ENCODE measurements at regions not wholly inside any gene's neighbourhood (a gene's known extent, or its start where the extent isn't known, plus 50 kb on each side); places are given as distances from the start of the nearest gene placed in this dataset.
A peak's percentile ranks its signal among the peaks of the same experiment; 100 is the strongest.

DNA sequence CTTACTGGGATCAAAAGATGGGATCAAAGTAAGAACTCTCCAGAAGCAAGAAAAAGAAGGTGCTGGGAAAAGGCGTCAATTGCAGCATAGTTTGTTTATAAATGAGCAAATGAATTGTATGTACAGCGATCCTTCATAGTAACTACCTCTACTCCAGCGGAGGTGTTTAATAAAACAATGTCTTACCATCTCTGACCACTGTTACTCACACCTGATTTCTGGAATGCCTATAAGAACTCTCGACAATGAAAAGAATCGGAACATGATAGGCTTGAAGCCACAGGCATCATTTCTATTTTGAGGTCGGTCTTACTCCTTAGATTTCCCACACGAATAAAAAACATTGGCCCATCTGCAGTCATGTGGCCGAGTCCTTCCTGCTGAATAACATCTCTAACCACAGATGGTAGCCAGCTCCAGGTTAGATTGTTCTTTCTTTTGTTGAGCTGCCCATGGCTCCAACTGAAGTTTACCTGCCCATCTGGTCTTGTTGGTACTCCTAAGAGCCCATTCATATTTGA is 67.6 kb downstream of the CLDN34 start:
- Histone ChIP-seq H3K4me1 (ENCODE audit: control insufficient read depth, insufficient read depth, low read length) (peaks cover 16% of the 10 kb centered on the region), H3K36me3 (ENCODE audit: control insufficient read depth in 2 of 2, insufficient read depth in 2 of 2, low read length in 2 of 2) (no peaks in the 10 kb centered on the region), H3K9me3 (ENCODE audit: control insufficient read depth in 2 of 2, low read length in 2 of 2) (no peaks in the 10 kb centered on the region), H3K4me3 (ENCODE audit: low read length in 2 of 2) (no peak overlapping the region), H3K9ac (ENCODE audit: low read length in 2 of 2) (no peak overlapping the region), H3K27me3 (ENCODE audit: control insufficient read depth in 1 of 2, insufficient read depth in 2 of 2, low read length in 2 of 2) (peaks cover 0 to 3% of the 10 kb centered on the region in 2 donors), H3K27ac (ENCODE audit: low read length) (no peak overlapping the region)

DNA sequence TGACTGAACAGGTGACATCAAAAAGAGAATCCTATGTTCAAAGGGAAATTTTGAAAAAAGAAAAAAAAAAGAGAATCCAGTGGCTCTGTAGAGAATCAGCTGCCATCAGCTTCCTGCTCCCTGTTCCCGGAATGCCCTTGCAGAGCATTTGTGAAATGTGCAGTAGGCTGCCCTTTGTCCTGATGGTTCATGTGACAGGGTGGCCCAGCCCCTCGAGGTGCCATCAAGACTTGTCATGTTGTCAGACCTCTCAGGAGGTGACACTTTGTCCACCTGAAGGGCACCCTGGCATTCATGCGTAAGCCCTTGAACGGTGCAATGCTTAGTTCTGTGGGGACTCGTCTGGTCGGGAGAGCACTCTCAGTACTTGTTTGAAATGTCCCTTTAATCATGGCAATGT is 71.4 kb downstream of the CLDN34 start:
- Histone ChIP-seq H3K4me1 (ENCODE audit: control insufficient read depth, insufficient read depth, low read length) (peaks cover 6% of the 10 kb centered on the region), H3K27ac (ENCODE audit: low read length) (no peak overlapping the region), H3K27me3 (ENCODE audit: control insufficient read depth in 1 of 2, insufficient read depth in 2 of 2, low read length in 2 of 2) (peaks cover 0 to 3% of the 10 kb centered on the region in 2 donors), H3K4me3 (ENCODE audit: low read length in 2 of 2) (no peak overlapping the region), H3K9ac (ENCODE audit: low read length in 2 of 2) (no peak overlapping the region), H3K36me3 (ENCODE audit: control insufficient read depth in 2 of 2, insufficient read depth in 2 of 2, low read length in 2 of 2) (no peaks in the 10 kb centered on the region), H3K9me3 (ENCODE audit: control insufficient read depth in 2 of 2, low read length in 2 of 2) (no peaks in the 10 kb centered on the region)

- Histone ChIP-seq H3K27me3 (ENCODE audit: control insufficient read depth in 1 of 2, insufficient read depth in 2 of 2, low read length in 2 of 2) (peaks cover 0 to 5% of the 10 kb centered on the region in 2 donors), H3K27ac (ENCODE audit: low read length) (no peak overlapping the region), H3K4me3 (ENCODE audit: low read length in 2 of 2) (no peak overlapping the region), H3K9ac (ENCODE audit: low read length in 2 of 2) (no peak overlapping the region), H3K36me3 (ENCODE audit: control insufficient read depth in 2 of 2, insufficient read depth in 2 of 2, low read length in 2 of 2) (no peaks in the 10 kb centered on the region), H3K9me3 (ENCODE audit: control insufficient read depth in 2 of 2, low read length in 2 of 2) (no peaks in the 10 kb centered on the region), H3K4me1 (ENCODE audit: control insufficient read depth, insufficient read depth, low read length) (peaks cover 15% of the 10 kb centered on the region)
These were observed 72.9 kb downstream of the CLDN34 start for GRCh38 chrX:10039821-10040793.

GRCh38 chrX:10040961-10041360 is 73.8 kb downstream of the CLDN34 start:
- peaks cover 0 to 5% of the 10 kb centered on the region in 2 donors for H3K27me3 ChIP-seq (ENCODE audit: control insufficient read depth in 1 of 2, insufficient read depth in 2 of 2, low read length in 2 of 2)

DNA sequence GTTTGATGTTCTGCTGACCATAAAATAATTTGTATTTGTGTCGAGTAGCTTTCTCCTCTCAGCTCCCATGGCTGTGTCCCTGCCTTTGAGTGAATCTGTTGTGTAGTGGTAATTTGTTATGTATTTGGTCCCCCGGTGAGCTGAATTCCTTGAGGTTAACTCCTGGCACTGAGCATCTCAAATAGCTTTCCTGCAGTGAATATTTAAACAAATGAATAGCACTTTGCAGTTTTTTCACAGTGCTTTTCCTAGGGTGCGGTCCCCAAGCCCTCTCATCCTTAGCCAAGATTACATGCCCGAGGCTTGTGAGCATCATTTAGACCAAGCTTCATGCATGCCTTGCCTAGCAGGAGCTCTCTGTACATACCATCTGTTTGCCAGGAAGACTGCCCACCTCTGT is 74.2 kb downstream of the CLDN34 start:
- H3K4me3 ChIP-seq (ENCODE audit: low read length in 2 of 2): no peak overlapping the region

More at GRCh38 chrX:10040961-10041360, 73.8 kb downstream of the CLDN34 start:
- Histone ChIP-seq H3K36me3 (ENCODE audit: control insufficient read depth in 2 of 2, insufficient read depth in 2 of 2, low read length in 2 of 2) (no peaks in the 10 kb centered on the region), H3K4me3 (ENCODE audit: low read length in 2 of 2) (no peak overlapping the region), H3K4me1 (ENCODE audit: control insufficient read depth, insufficient read depth, low read length) (peaks cover 22% of the 10 kb centered on the region), H3K9me3 (ENCODE audit: control insufficient read depth in 2 of 2, low read length in 2 of 2) (no peaks in the 10 kb centered on the region), H3K9ac (ENCODE audit: low read length in 2 of 2) (no peak overlapping the region), H3K27ac (ENCODE audit: low read length) (peak overlapping the region; percentile 11)

GRCh38 chrX:10042055-10042454 is 74.9 kb downstream of the CLDN34 start:
- no peak overlapping the region for H3K27ac ChIP-seq (ENCODE audit: low read length)
- H3K4me1 ChIP-seq (ENCODE audit: control insufficient read depth, insufficient read depth, low read length): peaks cover 24% of the 10 kb centered on the region
- H3K9me3 ChIP-seq (ENCODE audit: control insufficient read depth in 2 of 2, low read length in 2 of 2): no peaks in the 10 kb centered on the region

More for the DNA sequence above, 74.2 kb downstream of the CLDN34 start:
- H3K4me1 ChIP-seq (ENCODE audit: control insufficient read depth, insufficient read depth, low read length): peaks cover 22% of the 10 kb centered on the region
- H3K9ac ChIP-seq (ENCODE audit: low read length in 2 of 2): no peak overlapping the region
- peak overlapping the region; percentile 11 for H3K27ac ChIP-seq (ENCODE audit: low read length)
- H3K27me3 ChIP-seq (ENCODE audit: control insufficient read depth in 1 of 2, insufficient read depth in 2 of 2, low read length in 2 of 2): peaks cover 0 to 5% of the 10 kb centered on the region in 2 donors
- no peaks in the 10 kb centered on the region for H3K9me3 ChIP-seq (ENCODE audit: control insufficient read depth in 2 of 2, low read length in 2 of 2)
- no peaks in the 10 kb centered on the region for H3K36me3 ChIP-seq (ENCODE audit: control insufficient read depth in 2 of 2, insufficient read depth in 2 of 2, low read length in 2 of 2)

DNA sequence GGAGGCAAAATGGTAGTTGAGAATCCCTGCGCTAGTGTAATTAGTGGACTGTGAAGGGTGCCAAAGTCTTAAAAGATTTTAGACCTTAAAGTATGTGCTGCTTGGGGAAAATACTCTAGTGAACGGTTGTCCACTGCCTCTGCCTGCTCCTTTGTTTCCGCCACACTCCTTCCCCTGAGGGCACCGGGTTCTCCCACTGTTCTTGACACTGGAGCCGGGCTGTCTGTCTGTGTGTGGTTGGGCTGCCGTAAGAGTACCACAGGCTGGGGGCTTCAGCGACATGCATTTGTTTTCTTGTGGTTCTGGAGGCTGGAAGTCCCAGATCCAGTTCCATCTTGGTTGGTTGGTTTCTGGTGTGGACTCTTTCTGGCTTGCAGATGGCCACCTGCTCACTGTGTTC is 76.2 kb downstream of the CLDN34 start:
- H3K9ac ChIP-seq (ENCODE audit: low read length in 2 of 2): no peak overlapping the region
- no peaks in the 10 kb centered on the region for H3K9me3 ChIP-seq (ENCODE audit: control insufficient read depth in 2 of 2, low read length in 2 of 2)
- peaks cover 0 to 7% of the 10 kb centered on the region in 2 donors for H3K27me3 ChIP-seq (ENCODE audit: control insufficient read depth in 1 of 2, insufficient read depth in 2 of 2, low read length in 2 of 2)
- no peaks in the 10 kb centered on the region for H3K36me3 ChIP-seq (ENCODE audit: control insufficient read depth in 2 of 2, insufficient read depth in 2 of 2, low read length in 2 of 2)
- peaks cover 30% of the 10 kb centered on the region for H3K4me1 ChIP-seq (ENCODE audit: control insufficient read depth, insufficient read depth, low read length)
- no peak overlapping the region for H3K4me3 ChIP-seq (ENCODE audit: low read length in 2 of 2)
- peak overlapping the region; percentile 24 for H3K27ac ChIP-seq (ENCODE audit: low read length)

More at GRCh38 chrX:10042055-10042454, 74.9 kb downstream of the CLDN34 start:
- H3K4me3 ChIP-seq (ENCODE audit: low read length in 2 of 2): no peak overlapping the region
- peaks cover 0 to 7% of the 10 kb centered on the region in 2 donors for H3K27me3 ChIP-seq (ENCODE audit: control insufficient read depth in 1 of 2, insufficient read depth in 2 of 2, low read length in 2 of 2)
- H3K9ac ChIP-seq (ENCODE audit: low read length in 2 of 2): no peak overlapping the region
- H3K36me3 ChIP-seq (ENCODE audit: control insufficient read depth in 2 of 2, insufficient read depth in 2 of 2, low read length in 2 of 2): no peaks in the 10 kb centered on the region

DNA sequence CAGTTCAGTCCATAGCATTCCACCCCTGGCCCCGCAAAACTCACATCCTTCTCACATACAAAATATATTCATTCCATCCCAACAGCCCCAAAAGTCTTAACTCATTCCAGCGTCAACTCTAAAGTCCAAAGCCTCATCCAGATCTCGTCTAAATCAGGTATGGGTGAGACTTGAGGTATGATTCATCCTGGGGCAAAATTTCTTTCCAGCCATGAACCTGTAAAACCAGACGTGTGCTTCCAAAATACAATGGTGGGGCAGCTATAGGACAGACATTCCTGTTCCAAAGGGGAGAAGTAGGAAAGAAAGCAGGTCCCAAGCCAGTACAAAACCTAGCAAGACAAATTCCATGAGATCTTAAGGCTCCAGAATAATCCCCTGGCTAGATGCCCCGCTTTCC is 76.9 kb downstream of the CLDN34 start:
- peaks cover 0 to 5% of the 10 kb centered on the region in 2 donors for H3K27me3 ChIP-seq (ENCODE audit: control insufficient read depth in 1 of 2, insufficient read depth in 2 of 2, low read length in 2 of 2)
- peaks cover 31% of the 10 kb centered on the region for H3K4me1 ChIP-seq (ENCODE audit: control insufficient read depth, insufficient read depth, low read length)
- no peak overlapping the region for H3K9ac ChIP-seq (ENCODE audit: low read length in 2 of 2)
- peak overlapping the region; percentile 24 for H3K27ac ChIP-seq (ENCODE audit: low read length)
- H3K9me3 ChIP-seq (ENCODE audit: control insufficient read depth in 2 of 2, low read length in 2 of 2): no peaks in the 10 kb centered on the region
- H3K36me3 ChIP-seq (ENCODE audit: control insufficient read depth in 2 of 2, insufficient read depth in 2 of 2, low read length in 2 of 2): no peaks in the 10 kb centered on the region
- no peak overlapping the region for H3K4me3 ChIP-seq (ENCODE audit: low read length in 2 of 2)

DNA sequence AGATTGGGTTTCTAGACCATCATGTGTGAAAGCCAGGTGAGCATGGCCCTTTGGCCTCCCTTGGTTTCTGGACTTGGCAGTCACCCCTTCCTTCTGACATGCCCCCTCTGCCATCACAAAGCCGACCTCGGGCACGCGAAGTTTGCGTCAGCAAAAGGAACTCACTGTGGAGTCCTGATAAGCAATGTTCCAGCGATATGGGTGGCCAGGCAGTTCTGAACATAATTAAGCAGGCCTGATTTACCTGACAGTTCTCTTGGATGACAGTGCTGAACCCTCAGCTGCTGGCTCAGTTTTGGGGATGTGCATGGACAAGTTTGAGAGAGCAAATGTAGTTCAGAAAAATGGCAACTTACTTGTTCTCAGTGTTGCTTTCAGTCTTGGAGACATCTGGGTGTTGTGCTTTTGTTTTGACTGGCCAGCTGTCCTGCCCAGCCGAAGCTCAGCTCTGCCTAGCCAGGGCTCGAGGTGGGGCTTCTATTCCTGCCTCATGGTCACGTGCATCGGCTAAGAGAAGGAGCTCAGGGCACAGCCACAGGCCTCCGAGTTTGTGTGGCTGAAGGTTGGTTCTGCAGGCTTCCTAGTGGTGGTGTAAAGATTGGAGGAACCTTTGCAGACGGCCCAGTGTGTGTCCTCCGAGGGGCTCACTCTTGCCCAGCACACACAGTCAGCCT is 78.3 kb downstream of the CLDN34 start:
- Histone ChIP-seq H3K36me3 (ENCODE audit: control insufficient read depth in 2 of 2, insufficient read depth in 2 of 2, low read length in 2 of 2) (no peaks in the 10 kb centered on the region), H3K27ac (ENCODE audit: low read length) (peak overlapping the region; percentile 46), H3K4me3 (ENCODE audit: low read length in 2 of 2) (no peak overlapping the region), H3K4me1 (ENCODE audit: control insufficient read depth, insufficient read depth, low read length) (peaks cover 38% of the 10 kb centered on the region), H3K9ac (ENCODE audit: low read length in 2 of 2) (no peak overlapping the region), H3K9me3 (ENCODE audit: control insufficient read depth in 2 of 2, low read length in 2 of 2) (no peaks in the 10 kb centered on the region), H3K27me3 (ENCODE audit: control insufficient read depth in 1 of 2, insufficient read depth in 2 of 2, low read length in 2 of 2) (peaks cover 0 to 4% of the 10 kb centered on the region in 2 donors)

- Histone ChIP-seq H3K4me3 (ENCODE audit: low read length in 2 of 2) (no peak overlapping the region), H3K4me1 (ENCODE audit: control insufficient read depth, insufficient read depth, low read length) (peaks cover 40% of the 10 kb centered on the region), H3K36me3 (ENCODE audit: control insufficient read depth in 2 of 2, insufficient read depth in 2 of 2, low read length in 2 of 2) (no peaks in the 10 kb centered on the region), H3K27ac (ENCODE audit: low read length) (no peak overlapping the region), H3K9me3 (ENCODE audit: control insufficient read depth in 2 of 2, low read length in 2 of 2) (no peaks in the 10 kb centered on the region), H3K9ac (ENCODE audit: low read length in 2 of 2) (no peak overlapping the region), H3K27me3 (ENCODE audit: control insufficient read depth in 1 of 2, insufficient read depth in 2 of 2, low read length in 2 of 2) (peaks cover 0 to 4% of the 10 kb centered on the region in 2 donors)
These were observed 80.0 kb downstream of the CLDN34 start for GRCh38 chrX:10047133-10047532.
